GM23338 (cell line): ENCODE measurements at regions not wholly inside any gene's neighbourhood (a gene's known extent, or its start where the extent isn't known, plus 50 kb on each side); places are given as distances from the start of the nearest gene placed in this dataset.

Source experiments
- CREB1 ChIP-seq: fragments of 250-450 bp; sonication (Bioruptor Pico); IDR thresholded peaks from 2 replicates; pipeline ENCODE4 v1.5.0; 2020; ENCODE audit warnings: low read depth, mild to moderate bottlenecking, moderate library complexity
- CTCF ChIP-seq, 2 experiments: fragments of 200-600 bp in 1 of 2; sonication (generic) in 1 of 2; conservative IDR thresholded peaks; 2 replicates each; pipeline versions ENCODE4 v1.5.1 to v1.6.1; 2016 to 2017; ENCODE audit warnings: antibody characterized with exemption in 2 of 2, low read depth in 2 of 2, mild to moderate bottlenecking in 2 of 2, moderate library complexity in 1 of 2
- EZH2 ChIP-seq: fragments of 200-600 bp; sonication (generic); IDR thresholded peaks from one replicate; pipeline ENCODE4 v1.8.0; 2017; ENCODE audit warnings: antibody characterized with exemption, mild to moderate bottlenecking, low read depth; ENCODE audit not compliant: unreplicated experiment
- EZH2phosphoT487 ChIP-seq: fragments of 200-600 bp; sonication (generic); IDR thresholded peaks from one replicate; pipeline ENCODE4 v1.8.1; 2018; ENCODE audit warnings: antibody characterized with exemption; ENCODE audit not compliant: unreplicated experiment
- POLR2AphosphoS5 ChIP-seq: IDR thresholded peaks from 2 replicates; pipeline ENCODE4 v1.6.1; 2016; ENCODE audit warnings: antibody characterized with exemption, low read depth
- REST ChIP-seq: IDR thresholded peaks from one replicate; pipeline ENCODE4 v1.6.1; 2018; ENCODE audit warnings: antibody characterized with exemption; ENCODE audit not compliant: unreplicated experiment
- ZNF331 ChIP-seq: fragments of 250-450 bp; sonication (Bioruptor Pico); IDR thresholded peaks from 2 replicates; pipeline ENCODE4 v1.5.0; 2020; ENCODE audit warnings: low read depth, mild to moderate bottlenecking, moderate library complexity

GRCh38 chr21:8993943-8994639, 1527.3 kb upstream of the TPTE start:
- TF ChIP-seq CTCF (conservative IDR thresholded peaks at IDR 0.05; ENCODE audit: low read depth in 2 of 2) (no peak), REST (no peak), EZH2 (no peak), ZNF331 (CRISPR knock-in tag) (no peak), CREB1 (CRISPR knock-in tag) (no peak), EZH2phosphoT487 (no peak), POLR2AphosphoS5 (no peak)
